Stimulated activated CD4-positive, alpha-beta T cell treated with anti-CD3 and anti-CD28 coated beads, Interleukin-12 subunit alpha, Interleukin-12 subunit beta, amount 100 ng/mL, for 24 hours (primary cell): ENCODE measurements at regions not wholly inside any gene's neighbourhood (a gene's known extent, or its start where the extent isn't known, plus 50 kb on each side); places are given as distances from the start of the nearest gene placed in this dataset.
A peak's percentile ranks its signal among the peaks of the same experiment; 100 is the strongest.

Experiments
- DNase-seq, 2 experiments: peaks; one replicate each; pipeline ENCODE4 v3.0.0-alpha.2; 2020; ENCODE audit warnings: low read depth in 2 of 2

DNA sequence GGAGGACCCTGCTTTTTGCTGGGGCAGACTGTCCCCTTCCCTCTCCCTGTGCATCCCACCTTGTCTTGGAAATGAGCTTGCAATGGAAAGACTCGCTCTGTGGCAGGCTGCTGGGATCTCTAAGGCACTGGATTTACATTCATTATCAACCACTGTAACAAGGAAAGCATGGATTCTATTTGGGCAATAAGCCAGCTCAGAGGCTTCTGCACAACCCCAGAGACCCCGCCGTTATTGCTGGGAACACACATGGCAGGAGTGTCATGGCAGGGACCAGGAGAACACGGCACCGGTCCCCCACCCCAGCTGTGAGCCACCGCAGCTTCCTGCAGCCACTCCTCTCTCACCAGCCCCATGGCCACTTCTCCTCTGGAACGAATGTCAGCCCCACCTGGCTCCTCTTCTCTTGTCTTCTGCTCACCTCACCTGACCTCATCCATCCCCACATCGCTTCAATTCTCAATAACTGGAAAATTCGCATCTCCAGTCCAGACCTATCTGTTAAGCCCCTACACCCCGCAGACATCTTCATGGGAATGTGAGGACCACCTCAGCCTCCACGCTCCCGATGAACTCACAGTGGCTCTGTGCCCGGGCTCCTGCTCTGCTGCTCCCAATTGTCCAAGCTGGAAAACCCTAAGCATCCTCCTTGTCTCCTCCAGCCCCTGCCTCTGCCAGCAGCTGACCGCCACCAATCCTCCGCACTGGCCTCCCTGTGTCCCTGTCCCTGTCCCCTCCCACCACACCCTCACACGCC, 181.5 kb downstream of the USP12 start:
- no peak for DNase-seq

DNA sequence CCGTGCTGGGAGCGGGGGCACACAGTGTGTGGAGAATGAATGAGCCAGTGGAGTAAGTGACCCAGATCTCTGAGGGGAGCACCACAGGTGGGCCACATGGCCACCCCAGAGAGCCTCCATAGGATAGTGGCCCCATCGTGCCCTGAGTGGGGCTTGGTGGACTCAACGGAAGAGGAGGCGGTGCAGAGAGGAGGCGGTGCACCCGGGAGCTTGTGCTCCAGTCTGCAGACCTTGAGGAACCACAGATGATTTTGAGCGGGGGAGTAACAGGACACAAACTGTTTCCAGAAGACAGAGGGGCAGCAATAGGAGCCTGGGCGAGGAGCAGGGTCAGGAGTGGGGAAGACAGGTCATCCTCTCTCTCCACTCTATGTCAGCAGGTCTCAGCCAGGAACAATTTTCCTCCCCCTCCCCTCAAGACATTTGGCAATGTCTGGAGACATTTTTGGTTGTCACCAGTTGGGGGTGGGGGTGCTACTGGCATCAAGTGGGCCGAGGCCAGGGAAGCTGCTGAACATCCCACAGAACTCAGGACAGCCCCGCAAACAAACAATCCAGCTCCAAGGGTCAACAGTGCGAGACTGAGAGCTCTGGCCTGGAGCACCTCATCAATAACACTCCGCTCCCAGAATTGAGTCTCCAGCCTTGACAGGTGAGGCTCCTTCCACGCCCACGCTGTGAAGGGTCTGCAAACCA, 182.2 kb downstream of the USP12 start:
- DNase-seq: no peak

DNA sequence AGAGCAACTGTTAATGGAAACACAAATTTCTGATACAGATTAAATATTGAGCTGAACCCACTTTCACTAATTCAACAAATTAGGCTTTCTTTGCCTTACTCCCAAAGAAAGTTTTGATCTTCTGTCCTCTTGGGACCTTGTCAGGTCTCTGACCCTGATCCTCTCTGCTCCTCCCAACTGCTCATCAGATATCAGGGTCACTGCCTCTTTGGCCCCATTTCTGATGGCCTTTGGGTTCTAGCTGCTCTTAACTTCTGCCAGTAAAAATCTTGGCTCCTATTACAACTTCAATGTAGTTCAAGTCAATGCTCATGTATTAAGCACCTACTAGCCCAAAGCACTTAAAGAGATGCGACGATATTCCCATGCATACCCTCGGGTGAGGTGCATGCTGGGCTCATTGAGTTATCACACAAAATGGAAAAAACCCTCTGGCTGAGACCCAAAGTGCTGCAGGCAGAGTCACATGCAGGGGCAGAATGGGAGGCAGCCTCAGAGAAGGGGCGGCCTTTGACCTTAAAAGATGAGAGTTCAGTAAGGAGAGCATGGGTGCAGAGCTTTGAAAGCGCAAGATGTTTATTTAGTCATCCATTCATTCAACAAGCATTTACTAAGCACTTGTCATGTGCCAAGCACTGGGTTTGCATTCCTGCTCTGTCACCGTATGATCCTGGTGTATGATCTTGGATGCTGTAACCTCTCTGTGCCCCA, 183.4 kb downstream of the USP12 start:
- no peak for DNase-seq

DNA sequence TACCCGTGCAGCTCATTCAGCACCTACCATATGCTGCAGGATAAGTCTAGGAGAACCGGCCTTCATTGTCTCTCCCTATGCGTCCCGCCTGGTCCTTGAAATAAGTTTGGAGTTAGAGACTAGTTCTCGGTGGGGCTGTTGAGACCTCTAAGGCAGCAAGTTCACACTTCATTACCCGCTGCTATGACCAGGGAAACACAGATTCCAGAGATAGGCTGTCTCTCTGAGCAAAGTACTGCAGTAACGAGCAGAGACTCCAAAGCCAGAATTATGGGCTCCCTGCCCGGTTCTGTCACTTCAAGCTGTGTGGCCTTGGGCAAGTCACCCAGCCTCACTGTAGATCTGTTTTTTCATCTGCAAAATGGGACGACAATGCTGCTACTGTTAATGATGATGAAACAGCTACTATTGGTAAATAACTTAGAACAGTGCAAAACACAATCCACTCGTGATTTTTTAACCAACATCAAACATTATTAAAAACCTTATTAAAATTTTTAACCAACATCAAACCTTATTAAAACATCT, 184.1 kb downstream of the USP12 start:
- DNase-seq: no peak

DNA sequence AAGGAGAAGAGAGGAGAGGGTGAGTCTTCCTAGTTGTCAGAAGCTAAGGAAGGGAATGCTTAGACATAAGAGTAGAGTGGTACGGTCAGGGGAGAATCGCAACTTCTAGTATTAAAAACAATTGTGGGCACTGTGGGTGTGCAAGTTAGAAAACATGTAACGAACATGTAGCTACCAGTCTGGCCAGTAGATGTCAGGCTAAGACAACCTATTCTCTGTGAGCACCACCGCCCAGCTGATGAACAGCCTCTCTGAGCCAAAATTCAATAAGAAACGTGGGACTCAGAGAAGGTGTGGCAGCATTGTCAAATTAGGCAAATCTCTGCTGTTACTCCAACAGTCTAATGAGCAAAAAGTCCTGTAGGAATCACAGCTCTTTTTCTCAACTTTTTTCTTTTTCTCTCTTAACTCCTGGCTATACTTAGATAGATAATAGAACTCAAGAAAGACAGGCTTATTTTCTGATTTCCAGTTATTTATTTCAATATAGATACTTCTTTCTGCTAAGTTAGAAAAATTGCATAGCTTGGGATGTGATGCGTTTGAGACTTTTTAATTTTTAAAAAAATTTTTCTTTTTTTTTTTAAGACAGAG, 186.2 kb downstream of the USP12 start:
- DNase-seq: peak; percentile 51 to 56

DNA sequence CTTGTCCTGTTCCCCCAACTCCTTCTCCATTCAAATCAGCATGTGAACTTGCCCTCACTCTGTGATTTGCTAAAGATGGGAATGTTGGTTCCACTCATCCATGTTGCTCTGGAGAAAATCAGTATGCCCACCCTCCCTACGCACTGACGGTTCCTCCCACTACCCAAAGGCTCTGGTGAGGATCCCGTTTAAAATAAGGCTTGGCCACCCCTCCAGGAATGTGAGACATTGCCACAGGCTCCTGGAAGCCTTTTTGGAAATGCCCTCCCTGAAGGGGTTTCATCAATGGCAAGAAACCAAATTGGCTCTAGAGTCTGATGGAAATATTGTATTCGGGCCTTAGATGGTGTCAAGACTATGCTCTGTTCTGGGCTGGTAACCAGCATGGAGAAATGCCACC, 187.3 kb downstream of the USP12 start:
- no peak for DNase-seq

DNA sequence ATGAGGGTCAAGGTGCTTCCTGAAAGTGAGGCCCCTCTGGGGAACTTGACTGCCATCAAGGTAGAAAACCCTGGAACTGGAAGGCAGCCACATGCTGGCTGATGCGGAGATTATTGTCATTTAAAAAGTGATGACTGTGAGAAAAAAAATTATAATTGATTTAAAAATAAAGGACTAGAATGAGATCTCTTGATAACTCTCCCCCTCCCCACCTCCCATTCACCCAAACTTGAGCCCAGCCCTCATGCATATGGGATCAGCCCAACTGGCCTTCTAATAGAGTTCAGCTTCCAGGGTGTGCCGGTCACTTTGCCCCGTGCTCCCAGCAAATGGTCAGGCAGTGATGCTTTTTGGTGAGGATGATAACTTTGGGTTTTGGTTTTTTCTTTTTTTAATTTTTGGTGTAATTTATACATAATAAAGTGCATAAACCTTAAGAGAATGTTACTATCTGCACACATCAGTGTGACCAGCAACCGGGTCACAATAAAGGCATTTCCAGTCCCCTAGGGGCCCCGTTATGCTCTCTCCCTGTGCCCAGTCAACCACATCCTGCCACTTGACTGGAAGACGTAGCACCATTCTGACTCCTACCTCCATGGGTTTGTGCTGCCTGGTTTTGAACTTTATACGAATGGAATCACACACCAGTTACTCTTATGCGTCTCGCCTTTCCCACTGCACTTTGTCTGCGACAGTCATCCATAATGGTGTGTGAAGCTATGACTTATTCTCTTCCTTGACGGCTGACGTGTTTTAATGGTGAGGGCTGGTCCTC, 187.9 kb downstream of the USP12 start:
- DNase-seq: no peak

DNA sequence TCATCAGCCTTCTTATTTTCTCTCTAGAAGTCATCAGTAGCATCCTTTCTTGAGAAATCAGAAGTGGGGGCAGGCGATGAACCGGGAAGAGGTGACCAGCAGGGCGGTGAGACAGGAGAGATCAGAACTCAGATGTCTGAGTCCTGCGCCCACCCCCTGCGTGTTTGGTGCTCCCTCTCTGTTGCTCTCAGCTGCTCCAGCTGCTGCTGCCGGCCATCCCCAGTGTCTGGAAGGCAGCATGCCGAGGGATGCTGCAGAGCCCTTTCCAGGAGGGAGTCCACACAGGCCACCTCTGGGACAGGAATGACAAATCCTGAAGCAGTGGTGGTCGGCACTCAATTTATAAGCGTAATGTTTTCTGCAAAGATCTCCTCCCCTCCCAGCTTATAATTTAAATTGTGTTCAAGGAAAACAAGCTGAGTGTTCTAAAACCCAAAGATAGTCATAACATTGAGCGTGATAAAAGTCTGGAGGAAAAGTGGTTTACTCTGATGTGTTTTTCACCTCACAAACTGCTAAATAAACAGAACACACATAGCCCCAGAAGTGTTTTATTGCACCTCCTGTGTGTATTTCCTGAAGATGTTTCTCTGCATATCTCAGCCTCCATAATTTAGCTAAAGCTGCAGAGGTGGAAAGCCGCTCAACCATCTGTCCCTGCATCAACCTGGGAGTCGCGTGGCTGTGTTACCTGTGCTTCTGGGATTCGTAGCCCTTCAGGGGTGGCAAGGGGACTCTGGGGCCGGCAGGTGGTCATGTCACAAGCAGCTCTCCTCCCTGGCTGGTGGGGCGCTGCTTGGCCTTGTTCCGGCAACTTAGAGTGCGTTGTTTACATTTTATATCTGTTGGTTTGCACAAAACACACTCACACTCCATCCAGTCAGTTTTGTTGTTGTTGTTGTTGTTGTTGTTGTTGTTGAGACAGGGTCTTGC, 191.2 kb downstream of the USP12 start:
- no peak for DNase-seq

DNA sequence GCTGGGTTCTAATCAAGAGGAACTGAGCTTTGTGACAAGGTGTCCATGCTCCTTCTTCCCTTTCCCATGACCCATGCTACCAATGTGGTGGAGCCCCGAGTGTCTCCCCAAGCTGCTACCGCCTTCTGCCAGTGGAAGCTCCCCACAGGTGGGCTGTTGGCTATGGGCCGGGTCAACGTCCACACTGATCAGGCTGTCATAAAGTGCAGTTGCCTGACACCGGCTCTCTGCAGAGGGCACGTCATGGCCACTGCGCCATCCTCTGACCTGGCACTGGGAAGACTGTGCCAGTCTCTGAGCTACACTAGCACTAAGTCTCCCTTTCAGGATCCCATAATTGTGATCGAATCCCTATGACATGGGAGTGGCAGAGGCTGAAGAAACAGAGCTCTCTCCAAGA, 192.3 kb downstream of the USP12 start:
- no peak for DNase-seq

DNA sequence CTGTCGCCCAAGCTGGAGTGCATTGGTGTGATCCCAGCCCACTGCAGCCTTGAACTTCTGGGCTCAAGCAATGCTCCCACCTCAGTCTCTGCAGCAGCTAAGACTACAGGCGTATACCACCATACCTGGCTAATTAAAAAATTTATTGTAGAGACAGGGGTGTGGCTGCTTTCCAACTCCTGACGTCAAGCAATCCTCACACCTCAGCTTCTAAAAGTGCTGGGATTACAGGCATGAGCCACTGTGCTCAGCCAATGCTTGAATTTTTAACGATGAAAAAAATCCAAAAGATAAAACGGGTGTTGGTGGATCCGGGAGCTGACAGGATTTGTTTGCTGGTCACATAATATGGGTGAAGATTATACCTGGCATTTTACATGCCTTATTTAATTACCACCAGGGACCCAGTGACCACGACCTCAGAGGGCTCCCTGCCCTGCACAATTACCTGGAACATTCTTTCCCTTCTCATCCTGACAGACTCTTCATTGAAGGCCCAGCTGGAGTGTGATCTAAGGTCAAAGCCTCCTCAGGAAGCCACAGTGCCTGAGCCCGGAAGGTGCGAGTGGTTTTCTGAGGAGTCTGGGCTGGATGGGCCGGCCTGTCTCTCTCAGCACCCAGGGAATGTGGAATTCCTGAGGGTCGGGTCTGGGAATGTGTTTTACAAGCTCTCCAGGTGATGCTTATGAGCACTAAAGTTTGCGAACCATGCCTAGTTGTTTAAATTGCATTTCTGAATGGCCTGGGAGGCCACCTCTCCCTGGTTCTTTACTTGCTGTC, 193.3 kb downstream of the USP12 start:
- no peak for DNase-seq

DNA sequence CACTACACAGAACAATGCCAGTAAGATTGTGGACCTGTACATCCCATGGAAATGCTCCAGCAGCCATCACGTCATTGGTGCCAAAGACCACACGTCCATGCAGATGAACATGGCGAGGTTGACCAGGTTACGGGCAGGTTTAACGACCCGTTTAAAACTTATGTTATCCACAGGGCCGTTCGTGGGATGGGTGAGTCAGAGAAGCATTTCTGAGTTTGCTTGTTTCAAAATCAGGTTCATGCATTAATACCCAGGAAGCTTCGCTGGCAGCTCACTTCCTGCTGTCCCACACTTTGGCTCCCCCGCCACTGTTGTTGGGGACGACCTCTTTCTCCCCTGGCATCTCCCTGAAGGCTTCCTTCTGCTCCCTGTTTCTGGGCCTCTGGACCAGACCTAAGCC, 194.1 kb downstream of the USP12 start:
- no peak for DNase-seq

DNA sequence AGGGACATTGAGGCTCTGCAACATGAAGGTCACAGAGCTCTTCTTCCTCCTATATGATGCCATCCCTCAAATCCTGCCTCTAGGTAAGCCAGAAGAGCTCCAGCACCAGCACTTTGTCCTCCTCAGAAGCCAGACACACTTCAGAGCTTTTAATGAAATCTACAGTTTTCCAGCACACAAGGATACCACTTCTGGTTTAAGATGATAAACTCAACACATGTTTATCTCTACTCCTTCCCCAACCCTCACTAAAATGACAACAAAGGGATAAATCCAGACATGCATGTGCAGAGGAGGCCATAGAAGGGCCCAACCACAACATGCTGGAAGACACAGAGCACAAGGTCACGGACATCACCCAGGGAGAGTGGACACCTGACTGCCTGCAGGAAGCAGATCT, 195.3 kb downstream of the USP12 start:
- DNase-seq: no peak

DNA sequence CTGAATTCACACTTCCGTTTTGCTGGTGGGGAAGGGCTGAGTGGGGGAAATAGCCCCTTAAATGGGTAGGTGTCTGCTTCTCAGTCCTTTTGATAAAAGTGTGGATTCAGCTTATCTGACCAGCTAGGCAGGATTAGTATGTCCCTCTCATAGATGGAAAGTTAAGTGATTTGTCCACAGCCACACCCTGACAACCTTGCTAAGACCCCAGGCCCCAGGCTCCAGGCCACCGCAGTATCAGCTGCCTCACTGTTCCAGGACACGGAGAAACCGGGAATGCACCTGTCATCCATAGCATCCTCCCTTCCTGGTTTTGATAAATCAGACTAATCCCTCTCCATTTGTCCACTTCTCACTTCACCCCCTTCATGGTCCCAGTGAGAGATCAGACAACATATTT, 197.7 kb downstream of the USP12 start:
- DNase-seq: no peak

DNA sequence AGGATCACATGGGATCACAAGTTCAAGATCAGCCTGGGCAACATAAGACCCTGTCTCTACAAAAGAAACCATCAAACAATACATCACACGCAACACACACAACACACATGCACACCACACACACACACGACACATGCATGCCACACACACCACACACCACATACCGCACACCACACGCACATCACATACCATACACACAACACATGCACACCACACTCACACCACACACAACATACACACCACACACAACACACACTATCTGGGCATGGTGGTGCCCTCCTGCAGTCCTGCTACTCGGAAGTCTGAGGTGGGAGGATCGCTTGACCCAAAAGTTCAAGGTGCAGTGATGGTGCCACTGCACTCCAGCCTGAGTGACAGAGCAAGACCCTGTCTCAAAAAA, 198.3 kb downstream of the USP12 start:
- DNase-seq: no peak

DNA sequence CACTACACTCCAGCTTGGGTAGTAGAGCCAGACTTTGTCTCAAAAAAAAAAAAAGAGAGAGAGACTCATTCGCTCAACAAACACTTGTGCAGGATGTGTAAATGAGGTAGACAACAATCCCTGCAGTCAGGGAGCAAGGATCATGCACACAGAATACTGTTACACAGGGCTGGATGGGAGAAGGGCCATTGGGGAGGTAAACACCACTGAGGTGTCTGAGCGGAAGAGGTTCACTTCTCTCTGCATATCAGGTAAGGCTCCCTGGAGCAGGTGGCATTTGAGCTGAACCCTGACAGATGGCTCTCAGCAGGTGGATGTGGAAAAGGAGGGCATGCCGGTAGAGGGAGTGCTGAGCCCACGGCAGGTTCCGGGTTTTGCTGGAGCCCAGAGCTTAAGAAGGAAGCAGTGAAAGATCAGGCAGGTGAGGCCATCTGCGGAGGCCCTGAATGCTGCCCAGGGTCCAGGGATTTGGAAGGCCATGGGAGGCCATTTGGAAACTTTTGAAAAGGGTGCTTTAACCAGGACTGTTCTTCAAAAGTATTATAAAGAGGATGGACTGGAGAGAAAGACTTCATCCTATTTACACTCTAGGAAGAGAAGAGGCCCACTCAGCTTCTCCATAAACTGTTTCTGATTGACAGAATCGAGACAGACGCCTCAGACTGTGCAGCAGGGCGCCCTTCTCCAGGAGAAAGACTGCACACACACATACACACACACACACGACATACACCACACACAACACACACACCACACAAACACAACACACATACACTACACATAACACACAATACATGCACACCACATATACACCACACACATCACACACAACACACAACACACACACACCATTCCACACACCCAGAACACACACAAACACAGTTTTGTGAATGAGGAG, 199.4 kb downstream of the USP12 start:
- DNase-seq: peak in 1 of 2 experiments; percentile 11

DNA sequence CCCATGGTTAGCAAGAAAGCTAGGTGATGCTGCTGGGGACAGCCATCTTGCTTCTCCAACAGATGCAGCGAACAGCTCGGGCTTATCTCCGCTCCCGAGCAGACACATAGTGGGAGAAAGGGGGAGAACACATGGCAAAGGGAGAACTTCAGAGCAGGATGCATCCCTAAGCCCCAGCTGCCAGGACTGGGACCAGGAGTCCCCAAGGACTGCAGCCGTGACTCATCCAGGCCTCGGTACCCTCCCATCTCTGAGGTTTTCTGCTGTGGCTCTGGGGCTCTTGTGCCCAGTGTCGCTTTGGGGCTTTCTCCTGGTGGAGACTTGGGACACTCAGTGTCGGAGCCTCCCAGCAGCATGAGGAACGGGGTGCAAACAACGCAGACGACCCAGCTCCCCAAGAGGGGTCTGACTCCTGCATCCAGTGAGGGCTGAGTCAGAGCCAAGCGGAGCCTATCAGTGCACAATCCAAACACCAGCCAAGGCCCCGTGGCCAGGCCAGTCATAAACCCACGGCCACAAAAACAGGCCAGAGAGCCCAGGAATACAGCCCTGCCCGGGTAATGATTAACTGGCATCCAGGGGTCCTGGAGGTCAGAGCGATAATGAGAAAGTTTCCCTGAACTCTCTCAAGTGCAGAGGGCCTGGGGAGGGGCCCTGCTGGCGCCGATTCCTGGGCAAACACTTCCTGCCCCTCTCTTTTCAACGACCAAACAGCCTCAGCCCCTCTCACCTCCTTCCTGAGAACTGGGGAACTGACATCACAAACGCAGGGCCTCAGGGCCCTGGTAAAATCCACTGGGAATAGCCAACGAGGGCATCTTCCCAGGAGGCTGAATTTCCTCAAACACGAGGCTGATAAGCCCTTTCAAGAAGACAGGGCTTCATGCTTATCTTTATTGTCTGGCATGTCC, 202.9 kb downstream of the USP12 start:
- no peak for DNase-seq
